Skeletal muscle tissue (tissue), 3 donors: ENCODE measurements at regions not wholly inside any gene's neighbourhood (a gene's known extent, or its start where the extent isn't known, plus 50 kb on each side); places are given as distances from the start of the nearest gene placed in this dataset.

ENCODE experiments used
- H3K27ac ChIP-seq: one replicate; pipeline ENCODE4 v1.7.0; 2013; ENCODE audit warnings: mild to moderate bottlenecking, low read depth, low read length, inconsistent platforms
- H3K27me3 ChIP-seq, 3 donors: one replicate each; pipeline ENCODE4 v1.7.0; 2013; ENCODE audit warnings: low read length in 3 of 3; ENCODE audit not compliant: control insufficient read depth in 3 of 3, insufficient read depth in 3 of 3
- H3K36me3 ChIP-seq, 3 donors: one replicate each; pipeline ENCODE4 v1.7.0; 2013; ENCODE audit warnings: low read length in 3 of 3; ENCODE audit not compliant: control insufficient read depth in 3 of 3, insufficient read depth in 3 of 3
- H3K4me1 ChIP-seq, 3 donors: one replicate each; pipeline ENCODE4 v1.7.0; 2013; ENCODE audit warnings: low read length in 3 of 3, mild to moderate bottlenecking in 3 of 3; ENCODE audit not compliant: control insufficient read depth in 3 of 3, insufficient read depth in 3 of 3
- H3K4me3 ChIP-seq, 3 donors: one replicate each; pipeline ENCODE4 v1.7.0; 2013; ENCODE audit warnings: low read length in 3 of 3
- H3K9ac ChIP-seq, 3 donors: one replicate each; pipeline ENCODE4 v1.7.0; 2013; ENCODE audit warnings: low read length in 3 of 3, mild to moderate bottlenecking in 3 of 3, moderate library complexity in 2 of 3, low read depth in 1 of 3
- H3K9me3 ChIP-seq, 3 donors: one replicate each; pipeline ENCODE4 v1.7.0; 2013; ENCODE audit warnings: low read length in 3 of 3; ENCODE audit not compliant: control insufficient read depth in 3 of 3
- donor health status: Osteomylitis.

GRCh38 chr2:236762628-236763027 is 193.0 kb downstream of the ACKR3 start:
- H3K27ac ChIP-seq, result no peak overlapping the region
- no peaks in the 10 kb centered on the region for H3K4me1 ChIP-seq
- H3K36me3 ChIP-seq, result no peaks in the 10 kb centered on the region
- no peak overlapping the region for H3K9ac ChIP-seq
- no peak overlapping the region for H3K4me3 ChIP-seq
- H3K9me3 ChIP-seq, result no peaks in the 10 kb centered on the region
- no peaks in the 10 kb centered on the region for H3K27me3 ChIP-seq

- H3K27me3 ChIP-seq, result no peaks in the 10 kb centered on the region
- H3K27ac ChIP-seq, result no peak overlapping the region
- H3K4me1 ChIP-seq, result no peaks in the 10 kb centered on the region
- H3K9ac ChIP-seq, result no peak overlapping the region
- no peaks in the 10 kb centered on the region for H3K9me3 ChIP-seq
- H3K4me3 ChIP-seq, result no peak overlapping the region
- H3K36me3 ChIP-seq, result no peaks in the 10 kb centered on the region
Measured at GRCh38 chr2:236763857-236764256, 194.2 kb downstream of the ACKR3 start.

- Histone ChIP-seq H3K4me3 (no peak overlapping the region), H3K36me3 (no peaks in the 10 kb centered on the region), H3K27me3 (no peaks in the 10 kb centered on the region), H3K4me1 (no peaks in the 10 kb centered on the region), H3K9me3 (no peaks in the 10 kb centered on the region), H3K27ac (no peak overlapping the region), H3K9ac (no peak overlapping the region)
Measured at GRCh38 chr2:236764716-236765115, 195.1 kb downstream of the ACKR3 start.

- Histone ChIP-seq H3K27ac (no peak overlapping the region), H3K9me3 (no peaks in the 10 kb centered on the region), H3K4me3 (no peak overlapping the region), H3K9ac (no peak overlapping the region), H3K27me3 (no peaks in the 10 kb centered on the region), H3K36me3 (no peaks in the 10 kb centered on the region), H3K4me1 (no peaks in the 10 kb centered on the region)
Measured at GRCh38 chr2:236765478-236765877, 195.9 kb downstream of the ACKR3 start.

GRCh38 chr2:236766850-236767249 is 197.2 kb downstream of the ACKR3 start:
- Histone ChIP-seq H3K9ac (no peak overlapping the region), H3K9me3 (no peaks in the 10 kb centered on the region), H3K27me3 (no peaks in the 10 kb centered on the region), H3K27ac (no peak overlapping the region), H3K36me3 (no peaks in the 10 kb centered on the region), H3K4me1 (no peaks in the 10 kb centered on the region), H3K4me3 (no peak overlapping the region)

GRCh38 chr2:236767941-236768340 is 198.3 kb downstream of the ACKR3 start:
- no peaks in the 10 kb centered on the region for H3K9me3 ChIP-seq
- H3K9ac ChIP-seq, result no peak overlapping the region
- no peak overlapping the region for H3K27ac ChIP-seq
- H3K4me3 ChIP-seq, result no peak overlapping the region
- no peaks in the 10 kb centered on the region for H3K27me3 ChIP-seq
- no peaks in the 10 kb centered on the region for H3K36me3 ChIP-seq
- no peaks in the 10 kb centered on the region for H3K4me1 ChIP-seq

GRCh38 chr2:236768393-236769140 is 198.9 kb downstream of the ACKR3 start:
- Histone ChIP-seq H3K9ac (no peak overlapping the region), H3K4me1 (no peaks in the 10 kb centered on the region), H3K36me3 (no peaks in the 10 kb centered on the region), H3K27me3 (no peaks in the 10 kb centered on the region), H3K27ac (no peak overlapping the region), H3K9me3 (no peaks in the 10 kb centered on the region), H3K4me3 (no peak overlapping the region)

- Histone ChIP-seq H3K4me3 (no peak overlapping the region), H3K36me3 (no peaks in the 10 kb centered on the region), H3K9me3 (no peaks in the 10 kb centered on the region), H3K27me3 (no peaks in the 10 kb centered on the region), H3K27ac (no peak overlapping the region), H3K9ac (no peak overlapping the region), H3K4me1 (no peaks in the 10 kb centered on the region)
Measured at GRCh38 chr2:236769981-236770671, 200.5 kb downstream of the ACKR3 start.

GRCh38 chr2:236772220-236772837 is 202.7 kb downstream of the ACKR3 start:
- no peak overlapping the region for H3K27ac ChIP-seq
- H3K9ac ChIP-seq, result no peak overlapping the region
- no peaks in the 10 kb centered on the region for H3K36me3 ChIP-seq
- no peak overlapping the region for H3K4me3 ChIP-seq
- no peaks in the 10 kb centered on the region for H3K9me3 ChIP-seq
- H3K4me1 ChIP-seq, result peaks cover 0 to 2% (median 1%) of the 10 kb centered on the region in 3 donors
- no peaks in the 10 kb centered on the region for H3K27me3 ChIP-seq

GRCh38 chr2:236773206-236773605 is 203.6 kb downstream of the ACKR3 start:
- Histone ChIP-seq H3K9ac (no peak overlapping the region), H3K27me3 (no peaks in the 10 kb centered on the region), H3K9me3 (no peaks in the 10 kb centered on the region), H3K4me3 (no peak overlapping the region), H3K4me1 (peaks cover 0 to 6% (median 5%) of the 10 kb centered on the region in 3 donors), H3K36me3 (no peaks in the 10 kb centered on the region), H3K27ac (no peak overlapping the region)
